ENCODE measurements at regions not wholly inside any gene's neighbourhood (a gene's known extent, or its start where the extent isn't known, plus 50 kb on each side); places are given as distances from the start of the nearest gene placed in this dataset.

GRCh38 chr11:80816454-80816847 is 1375.6 kb upstream of the TENM4 start:
- no peak for TF ChIP-seq CTCF (IDR thresholded peaks at IDR 0.05; ENCODE audit: unreplicated experiment)
- Mint-ChIP-seq H3K9me3 (ENCODE audit: unreplicated experiment) (no peaks in the 10 kb centered on the region), H3K27ac (ENCODE audit: unreplicated experiment) (peak overlapping the region; percentile 97), H3K36me3 (ENCODE audit: low read depth, unreplicated experiment) (no peaks in the 10 kb centered on the region), H3K4me3 (ENCODE audit: unreplicated experiment) (no peak overlapping the region), H3K4me1 (ENCODE audit: unreplicated experiment) (peaks cover 22% of the 10 kb centered on the region), H3K27me3 (ENCODE audit: unreplicated experiment) (no peaks in the 10 kb centered on the region)
- DNase-seq (ENCODE audit: low spot score) = no peak

GRCh38 chr11:80815752-80816453 is 1375.1 kb upstream of the TENM4 start:
- no peak for DNase-seq (ENCODE audit: low spot score)
- H3K36me3 Mint-ChIP-seq (ENCODE audit: low read depth, unreplicated experiment) = no peaks in the 10 kb centered on the region
- no peaks in the 10 kb centered on the region for H3K9me3 Mint-ChIP-seq (ENCODE audit: unreplicated experiment)
- peak overlapping the region; percentile 31 for H3K4me3 Mint-ChIP-seq (ENCODE audit: unreplicated experiment)
- H3K4me1 Mint-ChIP-seq (ENCODE audit: unreplicated experiment) = peaks cover 22% of the 10 kb centered on the region
- H3K27me3 Mint-ChIP-seq (ENCODE audit: unreplicated experiment) = no peaks in the 10 kb centered on the region
- H3K27ac Mint-ChIP-seq (ENCODE audit: unreplicated experiment) = peak overlapping the region; percentile 97
- TF ChIP-seq CTCF (IDR thresholded peaks at IDR 0.05; ENCODE audit: unreplicated experiment) = no peak

GRCh38 chr11:80814813-80815212 is 1374.0 kb upstream of the TENM4 start:
- DNase-seq (ENCODE audit: low spot score) = no peak
- Mint-ChIP-seq H3K4me1 (ENCODE audit: unreplicated experiment) (peaks cover 22% of the 10 kb centered on the region), H3K9me3 (ENCODE audit: unreplicated experiment) (no peaks in the 10 kb centered on the region), H3K27ac (ENCODE audit: unreplicated experiment) (no peak overlapping the region), H3K4me3 (ENCODE audit: unreplicated experiment) (no peak overlapping the region), H3K27me3 (ENCODE audit: unreplicated experiment) (no peaks in the 10 kb centered on the region), H3K36me3 (ENCODE audit: low read depth, unreplicated experiment) (no peaks in the 10 kb centered on the region)
- TF ChIP-seq CTCF (IDR thresholded peaks at IDR 0.05; ENCODE audit: unreplicated experiment) = no peak

GRCh38 chr11:80810695-80811094 is 1369.9 kb upstream of the TENM4 start:
- peaks cover 6% of the 10 kb centered on the region for H3K4me1 Mint-ChIP-seq (ENCODE audit: unreplicated experiment)

More at GRCh38 chr11:80810695-80811094, 1369.9 kb upstream of the TENM4 start:
- Mint-ChIP-seq H3K27me3 (ENCODE audit: unreplicated experiment) (no peaks in the 10 kb centered on the region), H3K36me3 (ENCODE audit: low read depth, unreplicated experiment) (no peaks in the 10 kb centered on the region), H3K9me3 (ENCODE audit: unreplicated experiment) (no peaks in the 10 kb centered on the region), H3K27ac (ENCODE audit: unreplicated experiment) (no peak overlapping the region), H3K4me3 (ENCODE audit: unreplicated experiment) (no peak overlapping the region)
- DNase-seq (ENCODE audit: low spot score) = no peak
- TF ChIP-seq CTCF (IDR thresholded peaks at IDR 0.05; ENCODE audit: unreplicated experiment) = no peak
